ENCODE measurements at regions not wholly inside any gene's neighbourhood (a gene's known extent, or its start where the extent isn't known, plus 50 kb on each side); places are given as distances from the start of the nearest gene placed in this dataset.

- intact Hi-C loops (cut with micrococcal nuclease): no loop called here
- ATAC-seq: no peak
Measured at GRCh38 chr7:115693779-115694178, 336.8 kb downstream of the TFEC start.

GRCh38 chr7:115689941-115690340 lies 340.6 kb downstream of the TFEC start:
- DNase-seq: no peak
- H3K36me3 ChIP-seq (ENCODE audit: control insufficient read depth, insufficient read depth, low read length): no peaks in the 10 kb centered on the region
- H3K4me1 Mint-ChIP-seq: no peaks in the 10 kb centered on the region
- no peak overlapping the region for H3K4me3 Mint-ChIP-seq
- 80% methylated on average over 1 of the region's 1 CpG for WGBS (ENCODE audit: insufficient coverage)
- H3K27me3 ChIP-seq (ENCODE audit: control insufficient read depth, insufficient read depth, low read length): no peaks in the 10 kb centered on the region
- H3K9me3 ChIP-seq (ENCODE audit: control insufficient read depth, insufficient read depth, low read length): no peaks in the 10 kb centered on the region
- peaks cover 0 to 3% of the 10 kb centered on the region in 2 donors for H3K9me3 Mint-ChIP-seq
- intact Hi-C loops (cut with micrococcal nuclease): no loop called here
- no peaks in the 10 kb centered on the region for H3K36me3 Mint-ChIP-seq
- no peak overlapping the region for H3K4me3 ChIP-seq (ENCODE audit: low read length)
- H3K27me3 Mint-ChIP-seq (ENCODE audit: low read depth in 2 of 2): no peaks in the 10 kb centered on the region
- ATAC-seq: no peak
- no peaks in the 10 kb centered on the region for H3K4me1 ChIP-seq (ENCODE audit: control insufficient read depth, insufficient read depth, low read length)
- TF ChIP-seq, protein P1, sequence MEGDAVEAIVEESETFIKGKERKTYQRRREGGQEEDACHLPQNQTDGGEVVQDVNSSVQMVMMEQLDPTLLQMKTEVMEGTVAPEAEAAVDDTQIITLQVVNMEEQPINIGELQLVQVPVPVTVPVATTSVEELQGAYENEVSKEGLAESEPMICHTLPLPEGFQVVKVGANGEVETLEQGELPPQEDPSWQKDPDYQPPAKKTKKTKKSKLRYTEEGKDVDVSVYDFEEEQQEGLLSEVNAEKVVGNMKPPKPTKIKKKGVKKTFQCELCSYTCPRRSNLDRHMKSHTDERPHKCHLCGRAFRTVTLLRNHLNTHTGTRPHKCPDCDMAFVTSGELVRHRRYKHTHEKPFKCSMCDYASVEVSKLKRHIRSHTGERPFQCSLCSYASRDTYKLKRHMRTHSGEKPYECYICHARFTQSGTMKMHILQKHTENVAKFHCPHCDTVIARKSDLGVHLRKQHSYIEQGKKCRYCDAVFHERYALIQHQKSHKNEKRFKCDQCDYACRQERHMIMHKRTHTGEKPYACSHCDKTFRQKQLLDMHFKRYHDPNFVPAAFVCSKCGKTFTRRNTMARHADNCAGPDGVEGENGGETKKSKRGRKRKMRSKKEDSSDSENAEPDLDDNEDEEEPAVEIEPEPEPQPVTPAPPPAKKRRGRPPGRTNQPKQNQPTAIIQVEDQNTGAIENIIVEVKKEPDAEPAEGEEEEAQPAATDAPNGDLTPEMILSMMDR (IDR thresholded peaks at IDR 0.05): no peak
- no peak overlapping the region for H3K27ac Mint-ChIP-seq
- H3K27ac ChIP-seq (ENCODE audit: low read length): no peak overlapping the region

More at GRCh38 chr7:115693779-115694178, 336.8 kb downstream of the TFEC start:
- Mint-ChIP-seq H3K9me3 (peaks cover 0 to 3% of the 10 kb centered on the region in 2 donors), H3K4me1 (no peaks in the 10 kb centered on the region), H3K27ac (no peak overlapping the region), H3K27me3 (ENCODE audit: low read depth in 2 of 2) (no peaks in the 10 kb centered on the region), H3K36me3 (no peaks in the 10 kb centered on the region), H3K4me3 (no peak overlapping the region)
- H3K27ac ChIP-seq (ENCODE audit: low read length): no peak overlapping the region
- TF ChIP-seq, protein P1 (IDR thresholded peaks at IDR 0.05): no peak
- H3K9me3 ChIP-seq (ENCODE audit: control insufficient read depth, insufficient read depth, low read length): no peaks in the 10 kb centered on the region
- no peak overlapping the region for H3K4me3 ChIP-seq (ENCODE audit: low read length)
- H3K4me1 ChIP-seq (ENCODE audit: control insufficient read depth, insufficient read depth, low read length): no peaks in the 10 kb centered on the region
- DNase-seq: no peak
- no peaks in the 10 kb centered on the region for H3K36me3 ChIP-seq (ENCODE audit: control insufficient read depth, insufficient read depth, low read length)
- H3K27me3 ChIP-seq (ENCODE audit: control insufficient read depth, insufficient read depth, low read length): no peaks in the 10 kb centered on the region
- no CpG with 5 or more reads among the region's 4 CpGs for WGBS (ENCODE audit: insufficient coverage)

DNA sequence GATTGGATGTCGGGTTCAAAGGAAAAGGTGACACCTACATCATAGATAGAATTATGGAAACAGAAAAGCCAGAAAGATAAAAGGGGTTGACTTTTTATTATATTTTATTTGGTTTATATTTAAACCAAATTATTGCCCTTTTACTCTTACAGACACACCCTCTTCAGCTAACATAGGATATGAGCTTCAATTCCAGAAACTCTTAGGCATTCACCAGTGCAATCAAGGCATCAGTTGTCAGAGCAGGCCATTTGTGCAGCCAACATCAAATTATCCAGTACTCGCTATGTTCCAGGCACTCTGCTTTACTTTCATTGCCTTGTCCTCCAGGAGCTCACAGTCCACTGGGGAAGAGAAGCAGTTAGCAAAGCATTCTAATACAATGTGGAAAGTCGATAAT lies 347.5 kb downstream of the TFEC start:
- WGBS (ENCODE audit: insufficient coverage): 90% methylated on average over 3 of the region's 3 CpGs
- Histone ChIP-seq H3K36me3 (ENCODE audit: control insufficient read depth, insufficient read depth, low read length) (no peaks in the 10 kb centered on the region), H3K27me3 (ENCODE audit: control insufficient read depth, insufficient read depth, low read length) (no peaks in the 10 kb centered on the region), H3K27ac (ENCODE audit: low read length) (no peak overlapping the region), H3K9me3 (ENCODE audit: control insufficient read depth, insufficient read depth, low read length) (no peaks in the 10 kb centered on the region), H3K4me1 (ENCODE audit: control insufficient read depth, insufficient read depth, low read length) (no peaks in the 10 kb centered on the region), H3K4me3 (ENCODE audit: low read length) (no peak overlapping the region)
- TF ChIP-seq, protein P1 (IDR thresholded peaks at IDR 0.05): no peak
- Mint-ChIP-seq H3K27ac (no peak overlapping the region), H3K4me1 (no peaks in the 10 kb centered on the region), H3K27me3 (ENCODE audit: low read depth in 2 of 2) (no peaks in the 10 kb centered on the region), H3K36me3 (no peaks in the 10 kb centered on the region), H3K4me3 (no peak overlapping the region), H3K9me3 (no peaks in the 10 kb centered on the region)
- intact Hi-C loops (cut with micrococcal nuclease): no loop called here
- ATAC-seq (no peak), DNase-seq (no peak)

DNA sequence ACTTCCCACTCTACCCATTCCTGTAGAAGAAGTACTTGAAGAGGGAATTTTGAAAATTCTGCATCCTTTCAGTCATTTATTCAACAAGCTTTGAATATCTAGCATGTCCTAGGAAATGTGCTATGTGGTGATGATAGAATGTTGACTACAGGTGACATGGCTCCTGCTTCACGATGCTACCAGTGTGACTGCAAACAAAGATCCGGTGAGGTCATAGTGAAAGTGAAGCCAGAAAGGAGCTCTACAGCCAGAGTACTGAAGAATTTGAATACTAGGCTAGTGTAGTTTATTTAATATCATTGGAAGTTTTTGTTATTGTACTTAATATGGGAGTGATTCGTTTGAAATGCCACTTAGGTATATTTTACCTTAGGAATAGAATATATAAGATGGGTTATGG lies 348.1 kb downstream of the TFEC start:
- no peak for ATAC-seq
- 82% methylated on average over 3 of the region's 3 CpGs for WGBS (ENCODE audit: insufficient coverage)
- Mint-ChIP-seq H3K27ac (no peak overlapping the region), H3K27me3 (ENCODE audit: low read depth in 2 of 2) (no peaks in the 10 kb centered on the region), H3K36me3 (no peaks in the 10 kb centered on the region), H3K4me1 (no peaks in the 10 kb centered on the region), H3K4me3 (no peak overlapping the region), H3K9me3 (no peaks in the 10 kb centered on the region)
- DNase-seq: no peak
- H3K27ac ChIP-seq (ENCODE audit: low read length): no peak overlapping the region
- intact Hi-C loops (cut with micrococcal nuclease): no loop called here
- H3K9me3 ChIP-seq (ENCODE audit: control insufficient read depth, insufficient read depth, low read length): no peaks in the 10 kb centered on the region
- no peaks in the 10 kb centered on the region for H3K27me3 ChIP-seq (ENCODE audit: control insufficient read depth, insufficient read depth, low read length)
- TF ChIP-seq, protein P1 (IDR thresholded peaks at IDR 0.05): no peak
- H3K4me1 ChIP-seq (ENCODE audit: control insufficient read depth, insufficient read depth, low read length): no peaks in the 10 kb centered on the region
- no peak overlapping the region for H3K4me3 ChIP-seq (ENCODE audit: low read length)
- H3K36me3 ChIP-seq (ENCODE audit: control insufficient read depth, insufficient read depth, low read length): no peaks in the 10 kb centered on the region

Measured in natural killer cell (primary cell).